Ovary (tissue), 3 donors: ENCODE measurements at regions not wholly inside any gene's neighbourhood (a gene's known extent, or its start where the extent isn't known, plus 50 kb on each side); places are given as distances from the start of the nearest gene placed in this dataset.

Experiments used
- CTCF ChIP-seq, 3 donors: fragments of 450-650 bp in 2 of 3; fragments of 200-600 bp in 1 of 3; IDR thresholded peaks; one replicate each; pipeline versions ENCODE4 v1.5.1 to v1.8.0; 2016 to 2022; ENCODE audit warnings: antibody characterized with exemption in 3 of 3, mild to moderate bottlenecking in 1 of 3
- POLR2A ChIP-seq: fragments of 450-650 bp; IDR thresholded peaks from one replicate; pipeline ENCODE4 v1.6.1; 2017; ENCODE audit warnings: antibody characterized with exemption, mild to moderate bottlenecking, moderate library complexity
- donor health status: DM: no; HTN: no; CAD: no.

GRCh38 chr7:42624471-42624870, 287.4 kb downstream of the C7orf25 start:
- TF ChIP-seq CTCF (IDR thresholded peaks at IDR 0.05) (no peak), POLR2A (no peak)
